Amniotic epithelial cell (primary cell): ENCODE measurements at regions not wholly inside any gene's neighbourhood (a gene's known extent, or its start where the extent isn't known, plus 50 kb on each side); places are given as distances from the start of the nearest gene placed in this dataset.
"Not testable (repeated sequence)": the region's sequence is repeated elsewhere in the genome, so short reads cannot be mapped to it uniquely, and the experiment has no call there.

ENCODE experiments used
- DNase-seq: peaks from one replicate; pipeline ENCODE4 v3.0.0-alpha.2; 2010; ENCODE audit warnings: low read depth

DNA sequence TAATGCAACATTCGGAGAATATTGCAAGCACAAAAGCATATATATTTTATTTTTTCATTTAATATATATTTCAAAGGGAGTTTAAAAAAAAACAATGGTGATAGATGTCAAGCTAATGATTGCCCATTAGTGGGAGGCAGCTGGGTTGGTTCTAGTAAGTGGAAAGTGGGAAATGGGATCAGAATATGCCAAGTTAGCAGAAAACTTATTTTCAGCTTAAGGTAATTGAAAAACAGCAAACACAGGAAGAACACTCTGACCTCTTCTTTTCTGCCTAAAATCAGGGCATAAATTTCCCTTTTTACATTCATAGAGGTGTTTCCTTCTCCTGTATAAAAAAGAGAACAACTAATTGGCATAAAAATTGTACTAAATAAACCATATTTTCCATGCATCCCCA lies 535.3 kb upstream of the SYT4 start:
- no peak for DNase-seq

DNA sequence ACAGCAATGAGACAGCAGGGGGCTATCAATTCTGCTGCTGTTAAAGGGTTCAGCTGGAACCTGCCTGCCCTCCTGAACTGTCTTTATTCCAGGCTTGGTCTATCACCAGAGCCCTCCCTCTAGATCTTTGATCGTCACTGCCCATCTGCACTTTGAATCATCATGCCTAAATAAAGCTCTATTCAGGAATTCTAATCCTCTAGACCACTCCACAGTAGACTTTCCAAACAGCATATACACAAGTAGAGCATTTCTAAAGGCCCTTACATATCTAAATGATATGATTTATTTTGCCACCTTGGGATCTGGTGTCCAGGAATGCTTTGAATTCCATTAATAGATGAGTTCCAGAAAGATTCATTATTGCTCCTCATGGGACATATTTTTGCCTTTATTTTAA lies 542.1 kb upstream of the SYT4 start:
- peak; percentile 42 for DNase-seq

DNA sequence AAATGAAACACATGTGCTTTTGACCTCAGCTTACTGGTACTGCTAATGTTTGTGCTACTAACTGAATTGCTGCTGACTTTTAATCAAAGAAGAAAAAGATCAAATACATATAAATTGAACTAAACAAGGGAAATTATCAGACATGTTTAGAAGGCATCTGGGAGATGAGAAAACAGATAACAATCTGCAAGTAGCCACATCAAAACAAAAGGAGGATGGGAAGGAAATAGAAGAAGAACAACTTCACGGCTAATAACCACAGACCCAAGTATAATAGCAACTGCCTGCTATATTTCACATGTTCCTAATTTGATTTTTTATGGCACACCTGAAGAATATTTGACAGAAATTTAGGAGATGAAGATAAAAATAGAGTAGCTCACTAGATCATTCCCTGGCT lies 542.6 kb upstream of the SYT4 start:
- no peak for DNase-seq

DNA sequence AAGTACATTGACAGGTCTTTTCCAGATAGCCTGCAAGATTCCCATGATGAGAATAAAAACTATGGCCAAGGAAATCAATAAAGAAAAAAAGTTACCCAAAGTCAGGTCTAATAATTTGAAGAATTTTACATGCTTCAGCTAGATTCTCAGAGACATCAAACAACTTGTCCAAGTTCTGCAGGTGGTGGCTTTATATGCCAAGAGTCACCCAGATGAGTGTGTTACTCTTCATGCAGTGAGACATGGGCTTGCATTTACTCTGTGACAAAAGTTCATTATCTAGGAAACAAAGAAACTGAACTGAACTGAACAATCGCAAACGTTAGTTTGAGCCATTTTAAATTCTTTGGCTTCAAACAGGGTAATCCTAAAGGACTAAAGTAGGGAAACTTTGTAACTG lies 548.5 kb upstream of the SYT4 start:
- DNase-seq = no peak

DNA sequence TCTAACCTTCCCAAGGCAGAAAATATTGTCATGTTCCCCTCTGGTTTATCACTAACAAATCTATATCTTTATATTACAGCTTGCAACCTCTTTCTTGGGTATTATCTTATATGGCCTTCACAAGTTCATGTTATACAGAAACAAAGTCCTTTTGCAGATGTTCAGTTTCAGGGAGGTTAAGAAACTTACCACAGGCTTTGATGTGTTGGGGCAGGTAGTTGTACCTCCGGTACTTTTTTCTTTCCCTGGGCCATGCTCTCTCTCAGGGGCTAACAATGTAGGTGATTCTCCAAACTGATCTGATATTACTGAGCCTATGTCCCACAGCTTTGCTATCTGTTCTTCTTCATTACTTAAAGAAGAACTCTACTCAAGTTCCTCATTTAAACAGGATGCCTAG lies 548.9 kb upstream of the SYT4 start:
- no peak for DNase-seq

DNA sequence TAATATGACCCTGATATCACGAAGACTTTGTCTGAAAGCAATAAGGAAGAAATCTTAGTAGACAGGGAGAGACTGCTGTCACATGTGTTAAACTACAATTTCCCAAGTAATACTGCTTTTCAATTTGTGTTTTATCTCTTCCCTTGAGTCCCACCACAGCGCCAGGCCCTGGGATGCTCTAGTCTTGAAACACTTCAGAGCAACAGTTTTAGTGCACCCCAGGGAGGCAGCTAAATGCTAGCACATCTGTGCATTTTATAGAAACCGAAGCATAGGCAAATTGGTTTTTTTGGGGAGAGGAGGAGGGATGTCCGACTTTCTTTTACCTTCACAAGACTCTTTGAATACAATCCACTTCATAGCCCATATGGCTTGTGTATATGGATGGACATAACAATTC lies 550.0 kb upstream of the SYT4 start:
- DNase-seq = no peak

DNA sequence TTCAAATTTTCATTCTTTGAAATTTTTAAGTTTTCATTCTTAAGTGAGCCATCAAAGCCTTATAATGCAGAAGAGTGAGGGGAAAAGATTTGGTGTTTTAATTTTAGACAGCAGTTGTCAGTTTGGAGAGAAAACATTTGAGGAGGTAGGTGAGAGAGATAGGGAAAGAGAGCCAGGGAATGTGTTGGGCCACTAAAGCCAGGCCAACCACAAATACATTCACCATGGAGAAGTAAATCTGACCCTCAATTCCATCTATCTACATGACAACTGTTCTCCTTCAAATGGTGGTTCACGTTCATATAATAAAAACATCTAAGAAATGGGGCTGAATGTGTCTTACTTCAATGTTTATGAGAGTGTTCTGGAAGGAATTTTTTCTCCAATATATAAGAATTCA lies 553.0 kb upstream of the SYT4 start:
- no peak for DNase-seq

DNA sequence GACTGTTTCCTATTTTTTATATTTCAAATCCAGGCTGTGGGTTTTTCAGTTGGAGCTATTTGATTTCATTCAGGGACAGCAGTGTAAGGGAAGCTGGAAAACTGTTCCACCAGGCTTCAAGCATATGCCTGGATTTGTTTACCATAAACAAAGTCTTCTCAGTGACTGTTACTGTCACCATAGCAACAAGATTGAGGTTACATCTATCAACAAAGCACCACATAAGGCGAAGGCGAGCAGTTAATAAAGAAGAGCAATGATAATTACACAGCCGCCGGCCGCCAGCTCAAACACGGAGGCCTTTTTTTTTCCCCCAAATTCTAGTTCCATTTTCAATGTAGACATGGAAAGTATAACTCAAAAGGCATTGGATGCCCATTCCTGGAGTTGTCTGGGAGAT lies 553.7 kb upstream of the SYT4 start:
- peak; percentile 31 for DNase-seq

DNA sequence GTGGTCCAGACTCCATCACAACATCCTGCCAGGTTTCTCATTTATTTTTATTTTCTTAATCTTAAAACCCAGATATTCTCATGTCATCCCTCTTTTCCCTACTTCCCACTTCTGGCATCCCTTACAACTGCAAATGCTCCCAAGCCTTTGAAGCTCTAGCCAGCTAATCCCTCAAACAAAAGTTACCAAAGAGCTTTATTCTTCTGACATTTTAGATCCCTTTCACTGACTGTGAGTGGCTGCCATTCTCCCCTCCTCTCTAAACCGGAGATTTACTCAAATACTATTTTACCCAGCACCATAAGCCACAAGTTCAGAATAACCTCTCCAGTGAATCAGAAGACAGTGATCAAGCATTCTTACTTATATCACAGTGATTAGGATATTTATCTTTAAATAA lies 569.0 kb upstream of the SYT4 start:
- no peak for DNase-seq

DNA sequence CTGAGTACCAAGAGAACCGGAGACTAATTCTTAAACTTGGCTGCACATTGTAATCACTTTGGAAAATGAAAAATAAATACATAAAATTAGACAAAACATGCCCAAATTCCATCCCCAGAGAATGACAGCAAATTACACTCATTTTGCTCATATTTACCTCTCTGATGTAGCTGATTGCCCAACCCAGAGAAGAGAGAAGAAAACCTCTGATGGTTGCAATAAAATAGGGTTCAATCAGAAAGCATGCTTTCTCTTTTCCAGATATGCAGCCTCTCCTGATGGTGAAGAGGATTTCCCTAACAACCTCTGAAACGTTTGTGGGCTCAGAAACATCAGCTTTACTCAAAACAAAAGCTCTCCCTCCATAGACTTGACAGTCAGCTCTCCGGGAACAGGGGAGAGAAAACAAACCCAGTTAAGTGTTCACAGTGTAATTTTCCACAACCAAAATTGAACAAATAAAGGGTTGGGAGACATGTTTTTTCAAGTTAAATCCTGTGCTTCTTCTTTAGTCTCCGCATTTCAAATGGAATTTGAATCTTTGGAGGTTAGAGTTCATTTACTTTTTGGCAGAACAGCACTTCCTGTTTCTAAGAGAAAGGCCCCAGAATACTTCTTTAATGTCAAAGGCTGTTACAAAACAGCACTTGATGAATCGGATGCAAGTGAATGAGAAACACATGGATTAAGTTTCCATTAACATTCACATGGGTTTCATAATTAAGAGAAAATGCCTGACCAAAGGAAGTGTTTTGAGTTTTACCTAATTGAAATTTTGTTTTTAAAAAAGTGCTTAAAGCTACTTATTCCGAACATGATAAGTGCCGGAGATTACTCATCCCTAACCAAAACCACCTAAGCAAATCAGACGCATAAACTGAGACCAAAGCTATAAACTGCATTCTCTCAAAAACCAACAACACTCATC lies 570.1 kb upstream of the SYT4 start:
- peak; percentile 59 for DNase-seq

DNA sequence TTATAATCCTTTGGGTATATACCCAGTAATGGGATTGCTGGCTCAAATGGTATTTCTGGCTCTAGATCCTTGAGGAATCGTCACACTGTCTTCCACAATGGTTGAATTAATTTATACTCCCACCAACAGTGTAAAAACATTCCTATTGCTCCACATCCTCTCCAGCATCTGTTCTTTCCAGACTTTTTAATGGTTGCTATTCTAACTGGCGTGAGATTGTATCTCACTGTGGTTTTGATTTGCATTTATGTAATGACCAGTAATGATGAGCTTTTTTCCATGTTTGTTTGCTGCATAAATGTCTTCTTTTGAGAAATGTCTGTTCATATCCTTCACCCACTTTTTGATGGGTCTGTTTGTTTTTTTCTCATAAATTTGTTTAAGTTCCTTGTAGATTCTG lies 572.5 kb upstream of the SYT4 start:
- not testable (repeated sequence) for DNase-seq

DNA sequence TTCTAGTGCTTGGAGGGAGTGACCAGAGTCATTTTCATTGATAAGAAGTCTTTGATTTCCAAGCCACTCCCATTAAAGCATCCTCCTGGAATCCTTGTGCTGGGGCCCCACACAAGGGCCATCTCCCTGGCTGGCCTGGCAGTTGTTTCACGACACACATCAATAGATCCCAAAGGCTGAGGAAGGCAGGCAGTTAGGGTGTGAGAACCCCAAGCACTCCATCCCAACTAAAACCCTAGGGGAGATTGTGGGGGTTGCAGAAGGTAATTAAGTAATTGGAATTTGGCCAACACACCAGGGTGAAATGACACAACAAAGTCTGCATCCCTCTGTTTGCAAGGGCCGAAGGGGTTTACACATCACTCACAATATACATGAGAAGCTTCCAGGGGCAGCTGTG lies 578.1 kb upstream of the SYT4 start:
- DNase-seq = no peak

DNA sequence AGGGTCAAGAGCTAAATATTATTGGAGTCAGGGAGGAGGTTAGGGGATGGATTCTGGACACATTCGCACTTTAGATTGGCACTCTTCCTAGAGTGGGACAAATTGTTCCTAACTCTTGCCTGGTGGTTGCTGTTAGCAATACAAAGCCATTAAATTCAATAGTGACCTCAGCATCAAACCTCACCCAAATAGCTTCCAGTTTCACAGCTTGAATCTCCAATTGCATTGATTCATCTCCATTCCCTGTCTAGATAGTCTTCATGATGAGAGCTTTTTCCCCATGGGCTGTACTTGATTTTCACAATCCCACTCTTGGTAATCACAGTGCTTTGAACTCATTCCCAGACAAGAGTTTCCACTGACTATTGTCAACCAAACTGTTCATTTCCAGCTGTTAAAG lies 585.9 kb upstream of the SYT4 start:
- DNase-seq = no peak

DNA sequence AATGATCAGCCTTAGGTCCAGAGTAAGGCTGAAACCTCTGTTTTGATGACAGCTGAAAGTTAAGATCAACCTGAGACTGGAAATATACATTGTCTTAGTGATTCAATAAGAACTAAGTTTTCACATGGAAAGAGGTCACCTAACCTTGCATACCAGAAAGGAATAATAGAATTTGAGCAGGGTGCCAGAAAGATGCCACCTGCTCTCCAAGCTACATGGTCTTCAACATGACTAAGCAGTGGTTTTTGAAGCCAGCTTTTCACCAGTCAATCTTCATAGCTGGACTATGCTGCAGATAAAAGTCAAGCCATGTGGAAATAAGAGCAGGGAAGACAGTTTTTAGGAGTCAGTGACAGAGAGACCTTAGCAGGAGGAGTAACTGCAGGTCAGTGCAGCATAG lies 589.4 kb upstream of the SYT4 start:
- peak; percentile 21 for DNase-seq

DNA sequence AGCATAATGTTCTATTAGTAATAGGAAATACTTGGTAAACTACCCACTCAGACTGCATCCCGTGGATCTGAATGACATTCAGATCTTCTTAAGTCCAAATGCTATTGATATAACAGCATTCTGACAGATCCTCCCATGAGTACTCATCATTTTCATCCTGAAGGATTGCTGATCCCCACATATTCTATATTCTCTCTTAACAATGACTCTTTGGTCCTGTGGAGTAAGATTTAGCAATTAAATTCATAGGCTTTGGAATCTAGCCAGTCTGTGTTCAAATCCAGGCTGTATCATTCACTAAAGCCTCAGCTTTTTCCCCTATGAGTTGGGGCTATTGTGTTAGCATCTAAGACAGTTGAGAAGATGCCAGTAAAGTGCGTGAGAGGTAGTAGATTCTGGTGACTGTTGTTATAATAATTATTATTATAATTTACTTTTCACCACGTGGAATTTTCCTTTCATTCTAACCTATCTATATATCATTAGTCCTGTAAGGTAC lies 591.3 kb upstream of the SYT4 start:
- no peak for DNase-seq

DNA sequence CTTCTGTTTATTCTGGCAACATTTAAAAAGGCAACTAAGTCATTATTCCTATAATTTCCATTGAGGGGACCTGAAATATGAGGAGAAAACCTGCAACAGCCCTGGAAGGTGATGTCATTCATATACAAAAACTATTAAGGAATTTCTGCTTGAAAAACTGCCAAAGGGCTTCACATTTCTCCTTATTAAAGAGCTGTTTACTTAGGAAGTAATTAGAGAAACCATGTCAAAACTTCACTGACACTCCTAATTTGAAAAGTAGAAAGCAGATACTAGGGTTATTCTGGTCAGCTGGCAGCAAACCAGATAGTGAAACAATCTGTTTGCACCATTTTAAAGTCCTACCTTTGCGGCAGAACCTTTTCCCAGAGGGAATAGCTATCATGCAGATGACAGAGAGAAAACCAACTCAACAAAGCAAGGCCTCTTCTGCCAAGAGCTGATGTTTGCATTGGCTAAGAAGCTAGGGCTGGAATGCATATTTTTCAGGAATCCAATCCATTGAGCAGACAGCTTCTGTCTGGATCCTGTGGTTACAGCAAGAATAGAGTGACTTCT lies 592.2 kb upstream of the SYT4 start:
- peak; percentile 63 for DNase-seq

DNA sequence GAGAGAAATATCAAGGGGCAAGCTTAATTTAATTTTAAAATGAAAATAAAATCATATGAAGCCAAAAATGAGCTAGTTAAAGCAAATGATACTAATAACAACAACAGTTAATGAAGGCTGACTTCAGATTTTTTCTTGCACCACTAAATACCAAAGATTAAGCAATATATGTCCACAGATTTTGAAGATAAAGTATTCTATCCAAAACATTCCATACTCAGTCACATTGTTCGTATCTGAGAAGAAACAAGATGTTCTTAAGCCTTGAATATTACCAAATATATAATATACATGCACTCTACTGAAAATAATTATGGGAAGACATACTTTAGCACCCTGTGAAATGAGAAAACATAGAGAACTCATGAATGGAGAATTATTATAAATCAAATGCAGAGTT lies 593.3 kb upstream of the SYT4 start:
- peak; percentile 77 for DNase-seq

DNA sequence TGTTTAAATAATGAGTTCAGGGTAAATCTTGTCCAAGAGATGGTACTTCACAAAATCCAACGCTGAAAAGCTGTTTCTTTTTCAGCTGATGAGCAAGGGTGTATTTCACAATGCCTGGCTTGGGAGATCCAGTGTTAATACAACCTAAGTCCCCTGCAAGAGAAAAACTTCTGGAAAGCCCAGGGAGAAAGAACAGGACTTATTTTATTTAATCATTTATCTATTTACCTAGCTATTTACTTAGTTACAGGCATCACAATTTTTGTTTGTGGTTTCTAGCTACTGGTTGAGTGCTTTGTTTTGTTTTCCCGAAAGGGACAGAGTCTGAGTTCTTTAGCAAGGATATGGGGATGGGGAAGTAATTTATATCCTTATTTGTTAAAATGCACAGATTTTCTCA lies 598.2 kb upstream of the SYT4 start:
- peak; percentile 63 for DNase-seq

DNA sequence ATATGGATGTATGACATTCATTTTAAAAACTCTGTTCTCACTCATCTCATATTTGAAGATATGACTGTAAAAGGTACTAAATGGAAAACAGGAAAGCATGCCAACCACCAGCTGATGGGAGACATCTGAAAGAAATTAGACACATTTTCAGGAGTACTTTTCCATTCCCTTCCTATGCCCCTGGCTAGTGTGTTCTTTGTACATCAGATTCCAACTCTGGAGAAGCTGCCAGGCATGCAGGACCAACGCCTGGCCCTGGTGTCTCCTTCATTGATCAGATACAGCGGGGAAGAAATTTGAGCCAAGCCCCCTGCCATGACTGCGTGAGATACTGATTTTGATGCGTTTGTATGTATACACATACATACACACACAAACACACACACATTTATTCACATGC lies 599.0 kb upstream of the SYT4 start:
- no peak for DNase-seq

DNA sequence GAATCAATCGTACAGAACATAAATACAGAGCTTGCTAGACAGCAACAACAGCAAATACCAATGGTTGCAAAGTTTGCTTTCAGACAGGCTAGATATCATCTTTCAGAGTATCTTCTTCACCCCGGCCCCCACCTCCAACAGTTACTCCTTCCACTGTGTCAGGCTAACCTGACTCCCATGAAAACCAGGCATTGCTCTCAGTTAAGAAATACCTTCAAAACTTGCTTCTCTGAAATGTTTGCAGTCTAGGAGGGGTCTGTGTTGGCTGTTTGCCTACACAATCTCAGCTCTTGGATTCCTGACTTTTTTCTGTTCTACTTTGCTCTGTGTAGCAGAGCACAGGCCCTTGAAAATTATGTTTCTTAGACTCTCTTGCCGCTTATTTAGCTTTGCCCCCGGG lies 599.5 kb upstream of the SYT4 start:
- no peak for DNase-seq

DNA sequence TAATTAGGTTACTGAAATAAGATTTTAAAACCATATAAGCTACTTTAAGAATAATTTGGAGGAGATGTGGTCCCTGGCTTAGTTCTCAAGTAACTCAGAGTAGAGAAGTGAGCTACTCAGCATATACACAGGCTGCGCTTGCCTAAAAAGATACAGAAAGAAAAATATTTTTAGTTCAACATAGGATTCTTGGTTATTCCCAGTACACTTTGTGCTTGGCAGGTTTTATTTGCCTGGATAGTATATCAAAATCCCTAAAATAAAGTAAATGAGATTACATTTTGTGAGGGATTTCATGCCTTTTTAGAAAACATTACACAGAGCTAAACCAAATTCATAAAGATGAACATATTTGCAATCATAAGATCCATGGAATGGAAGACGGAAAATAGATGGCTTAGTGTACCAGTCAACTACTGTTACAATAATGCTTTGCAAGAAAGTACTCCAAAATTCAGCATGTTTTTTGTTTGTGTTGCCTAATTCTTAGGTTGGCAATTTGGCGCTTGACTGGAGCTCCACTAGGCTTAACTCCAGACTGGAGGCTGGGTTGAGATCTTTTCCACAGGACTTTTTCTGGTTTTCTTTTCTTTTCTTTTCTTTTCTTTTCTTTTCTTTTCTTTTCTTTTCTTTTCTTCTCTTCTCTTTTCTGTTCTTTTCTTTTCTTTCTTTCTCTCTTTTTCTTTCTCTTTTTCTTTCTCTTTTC lies 600.5 kb upstream of the SYT4 start:
- no peak for DNase-seq

DNA sequence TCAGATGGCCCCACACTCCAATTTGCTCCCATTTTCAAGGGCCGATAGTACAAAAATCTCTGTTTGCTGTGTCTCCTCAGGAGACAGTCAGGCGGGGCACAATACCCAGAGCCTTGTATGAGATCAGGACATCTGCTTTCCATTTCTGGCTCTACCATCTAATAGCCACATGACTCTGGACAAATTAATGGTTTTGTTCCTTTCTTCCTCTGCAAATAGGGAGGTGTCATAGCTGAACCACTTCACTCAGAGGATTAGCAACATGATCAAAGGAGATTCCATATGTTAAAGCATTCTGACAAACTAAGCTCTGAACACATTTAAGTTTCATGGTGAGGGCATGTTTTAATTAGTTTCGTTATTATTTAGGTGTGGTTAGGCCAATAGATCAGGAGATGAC lies 602.1 kb upstream of the SYT4 start:
- no peak for DNase-seq
